ENCODE measurements at regions not wholly inside any gene's neighbourhood (a gene's known extent, or its start where the extent isn't known, plus 50 kb on each side); places are given as distances from the start of the nearest gene placed in this dataset.

DNA sequence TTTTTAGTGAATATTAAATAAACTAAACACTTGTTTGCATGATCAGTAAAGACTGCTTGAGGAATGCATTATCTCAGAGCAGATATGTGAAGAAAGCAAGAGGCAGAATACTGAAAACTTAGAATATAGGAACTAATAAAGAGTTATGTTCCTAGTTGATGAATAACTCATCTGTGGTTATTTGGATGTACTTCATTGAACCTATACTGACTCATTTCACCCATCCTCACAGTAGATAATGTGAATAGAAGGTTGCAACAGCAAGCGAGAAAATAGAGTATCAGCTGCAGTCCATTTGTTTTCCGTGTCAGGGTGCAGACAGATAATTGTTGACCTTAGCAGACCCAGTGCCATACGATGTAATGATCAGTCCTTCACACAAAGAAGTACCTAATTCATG lies 945.7 kb upstream of the LRRTM1 start:
- H3K4me1 ChIP-seq = no peaks in the 10 kb centered on the region
- no peak overlapping the region for H3K27ac ChIP-seq
- H3K36me3 ChIP-seq = no peaks in the 10 kb centered on the region
- no peaks in the 10 kb centered on the region for H3K9me3 ChIP-seq
- intact Hi-C loops (cut with DNase I) = no loop called here
- ATAC-seq = no peak
- H3K27me3 ChIP-seq = no peaks in the 10 kb centered on the region
- WGBS, 2 donors = 36 to 46% methylated on average over 3 of the region's 3 CpGs
- no peak for DNase-seq
- FAIRE-seq = no peak
- H3K4me3 ChIP-seq = no peak overlapping the region
- TF ChIP-seq, protein P1, sequence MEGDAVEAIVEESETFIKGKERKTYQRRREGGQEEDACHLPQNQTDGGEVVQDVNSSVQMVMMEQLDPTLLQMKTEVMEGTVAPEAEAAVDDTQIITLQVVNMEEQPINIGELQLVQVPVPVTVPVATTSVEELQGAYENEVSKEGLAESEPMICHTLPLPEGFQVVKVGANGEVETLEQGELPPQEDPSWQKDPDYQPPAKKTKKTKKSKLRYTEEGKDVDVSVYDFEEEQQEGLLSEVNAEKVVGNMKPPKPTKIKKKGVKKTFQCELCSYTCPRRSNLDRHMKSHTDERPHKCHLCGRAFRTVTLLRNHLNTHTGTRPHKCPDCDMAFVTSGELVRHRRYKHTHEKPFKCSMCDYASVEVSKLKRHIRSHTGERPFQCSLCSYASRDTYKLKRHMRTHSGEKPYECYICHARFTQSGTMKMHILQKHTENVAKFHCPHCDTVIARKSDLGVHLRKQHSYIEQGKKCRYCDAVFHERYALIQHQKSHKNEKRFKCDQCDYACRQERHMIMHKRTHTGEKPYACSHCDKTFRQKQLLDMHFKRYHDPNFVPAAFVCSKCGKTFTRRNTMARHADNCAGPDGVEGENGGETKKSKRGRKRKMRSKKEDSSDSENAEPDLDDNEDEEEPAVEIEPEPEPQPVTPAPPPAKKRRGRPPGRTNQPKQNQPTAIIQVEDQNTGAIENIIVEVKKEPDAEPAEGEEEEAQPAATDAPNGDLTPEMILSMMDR (IDR thresholded peaks at IDR 0.05) = no peak

DNA sequence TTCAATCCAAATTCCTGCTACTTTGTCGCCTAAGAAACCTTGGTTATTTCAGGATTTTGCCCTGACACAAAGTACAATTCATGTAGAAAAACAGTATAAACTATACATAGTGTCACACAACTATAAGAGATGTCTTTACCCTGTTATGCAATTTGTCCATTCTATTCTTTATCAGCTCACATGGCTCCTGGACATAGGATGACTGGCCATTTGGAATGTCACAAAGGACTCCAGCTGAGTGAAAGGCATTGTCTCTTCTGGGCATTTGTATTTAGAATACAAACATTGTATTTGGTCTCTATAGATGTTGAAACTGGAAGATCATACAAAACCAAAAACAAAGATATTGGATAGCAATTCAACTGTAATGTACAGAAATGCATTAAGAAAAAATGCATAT lies 944.6 kb upstream of the LRRTM1 start:
- Histone ChIP-seq H3K4me1 (no peaks in the 10 kb centered on the region), H3K9me3 (no peaks in the 10 kb centered on the region), H3K27ac (no peak overlapping the region), H3K4me3 (no peak overlapping the region), H3K36me3 (no peaks in the 10 kb centered on the region), H3K27me3 (no peaks in the 10 kb centered on the region)
- no peak for FAIRE-seq
- no peak for DNase-seq
- intact Hi-C loops (cut with DNase I) = no loop called here
- no peak for ATAC-seq
- TF ChIP-seq, protein P1 (IDR thresholded peaks at IDR 0.05) = no peak
- 48 to 72% methylated on average over 1 of the region's 1 CpG for WGBS, 2 donors

DNA sequence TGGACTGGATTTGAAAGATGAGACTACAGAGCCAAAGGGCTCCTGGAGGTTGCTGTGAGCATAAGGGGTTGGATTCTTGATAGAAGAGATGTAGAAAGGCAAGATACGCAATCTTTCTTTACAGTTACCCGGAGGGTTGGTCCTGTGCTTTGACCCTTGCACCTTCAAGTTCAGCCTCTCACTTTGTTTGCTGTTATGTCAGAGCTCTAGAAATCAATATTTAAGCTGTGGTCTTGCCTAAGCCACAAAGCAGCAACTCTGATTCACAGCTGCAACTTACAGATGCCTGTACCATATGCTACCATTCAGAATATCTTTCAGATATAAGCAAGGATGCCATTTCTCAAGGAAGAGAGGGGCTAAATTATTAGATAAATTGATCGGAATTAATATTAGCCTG lies 943.1 kb upstream of the LRRTM1 start:
- TF ChIP-seq, protein P1 (IDR thresholded peaks at IDR 0.05) = no peak
- ATAC-seq (peak in 1 of 4 donors; percentile 31), DNase-seq (no peak), FAIRE-seq (no peak)
- Histone ChIP-seq H3K4me3 (no peak overlapping the region), H3K4me1 (no peaks in the 10 kb centered on the region), H3K9me3 (no peaks in the 10 kb centered on the region), H3K27ac (no peak overlapping the region), H3K36me3 (no peaks in the 10 kb centered on the region), H3K27me3 (no peaks in the 10 kb centered on the region)
- WGBS, 2 donors = 25 to 27% methylated on average over 3 of the region's 3 CpGs
- intact Hi-C loops (cut with DNase I) = no loop called here

DNA sequence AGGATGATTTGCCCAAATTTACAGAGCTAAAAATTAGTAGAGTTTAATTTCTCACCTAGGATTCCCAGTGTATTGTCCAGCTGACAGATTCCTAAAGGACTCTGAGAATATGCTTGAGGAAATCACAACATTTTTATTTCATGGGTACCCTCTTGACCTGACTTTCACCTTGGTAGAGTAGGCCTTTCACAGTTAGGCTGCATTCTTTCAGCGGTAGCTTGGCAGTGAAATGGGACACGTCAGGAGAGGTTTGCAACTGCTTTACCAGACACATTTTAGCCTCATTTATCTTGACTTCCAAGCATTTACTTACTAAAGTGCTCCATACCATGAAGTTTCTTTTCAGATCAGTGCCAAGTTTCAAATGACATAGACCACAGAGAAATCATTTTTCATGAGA lies 937.9 kb upstream of the LRRTM1 start:
- Histone ChIP-seq H3K4me1 (no peaks in the 10 kb centered on the region), H3K4me3 (no peak overlapping the region), H3K27me3 (no peaks in the 10 kb centered on the region), H3K36me3 (no peaks in the 10 kb centered on the region), H3K27ac (no peak overlapping the region), H3K9me3 (no peaks in the 10 kb centered on the region)
- WGBS, 2 donors = 52 to 53% methylated on average over 2 of the region's 2 CpGs
- intact Hi-C loops (cut with DNase I) = no loop called here
- TF ChIP-seq, protein P1 (IDR thresholded peaks at IDR 0.05) = no peak
- ATAC-seq = no peak
- no peak for DNase-seq
- no peak for FAIRE-seq

DNA sequence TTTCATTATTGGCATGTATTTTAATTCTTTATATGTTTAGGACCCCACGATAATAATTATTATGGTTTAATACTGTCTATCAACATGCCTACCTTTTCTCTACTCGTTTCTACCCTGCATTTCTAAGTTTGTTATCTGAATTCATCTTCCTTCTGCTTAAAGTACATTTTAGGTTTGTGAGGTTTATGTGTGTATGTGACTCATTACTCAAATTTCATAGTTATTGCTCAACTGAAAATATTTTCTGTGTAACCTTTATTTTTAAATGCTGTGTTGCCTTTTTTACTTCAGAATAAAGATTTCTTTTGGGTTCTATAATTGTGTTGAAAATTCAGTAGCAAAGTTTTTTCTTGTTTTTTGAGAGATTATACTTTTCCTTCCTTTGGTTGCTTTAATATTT lies 933.9 kb upstream of the LRRTM1 start:
- H3K4me1 ChIP-seq = no peaks in the 10 kb centered on the region
- WGBS, 2 donors = 36 to 46% methylated on average over 2 of the region's 2 CpGs
- TF ChIP-seq, protein P1 (IDR thresholded peaks at IDR 0.05) = no peak
- no peak overlapping the region for H3K27ac ChIP-seq
- intact Hi-C loops (cut with DNase I) = no loop called here
- no peak for ATAC-seq
- FAIRE-seq = no peak
- no peaks in the 10 kb centered on the region for H3K27me3 ChIP-seq
- no peaks in the 10 kb centered on the region for H3K36me3 ChIP-seq
- H3K9me3 ChIP-seq = no peaks in the 10 kb centered on the region
- no peak overlapping the region for H3K4me3 ChIP-seq
- DNase-seq = no peak

Data from pancreas (tissue), 10 donors.